GM21619 (cell line): ENCODE measurements at regions not wholly inside any gene's neighbourhood (a gene's known extent, or its start where the extent isn't known, plus 50 kb on each side); places are given as distances from the start of the nearest gene placed in this dataset.

Experiments used
- ATAC-seq: cut with Tn5 transposase; IDR thresholded peaks from one replicate; pipeline ENCODE4 v1.9.1; 2021; ENCODE audit not compliant: unreplicated experiment

DNA sequence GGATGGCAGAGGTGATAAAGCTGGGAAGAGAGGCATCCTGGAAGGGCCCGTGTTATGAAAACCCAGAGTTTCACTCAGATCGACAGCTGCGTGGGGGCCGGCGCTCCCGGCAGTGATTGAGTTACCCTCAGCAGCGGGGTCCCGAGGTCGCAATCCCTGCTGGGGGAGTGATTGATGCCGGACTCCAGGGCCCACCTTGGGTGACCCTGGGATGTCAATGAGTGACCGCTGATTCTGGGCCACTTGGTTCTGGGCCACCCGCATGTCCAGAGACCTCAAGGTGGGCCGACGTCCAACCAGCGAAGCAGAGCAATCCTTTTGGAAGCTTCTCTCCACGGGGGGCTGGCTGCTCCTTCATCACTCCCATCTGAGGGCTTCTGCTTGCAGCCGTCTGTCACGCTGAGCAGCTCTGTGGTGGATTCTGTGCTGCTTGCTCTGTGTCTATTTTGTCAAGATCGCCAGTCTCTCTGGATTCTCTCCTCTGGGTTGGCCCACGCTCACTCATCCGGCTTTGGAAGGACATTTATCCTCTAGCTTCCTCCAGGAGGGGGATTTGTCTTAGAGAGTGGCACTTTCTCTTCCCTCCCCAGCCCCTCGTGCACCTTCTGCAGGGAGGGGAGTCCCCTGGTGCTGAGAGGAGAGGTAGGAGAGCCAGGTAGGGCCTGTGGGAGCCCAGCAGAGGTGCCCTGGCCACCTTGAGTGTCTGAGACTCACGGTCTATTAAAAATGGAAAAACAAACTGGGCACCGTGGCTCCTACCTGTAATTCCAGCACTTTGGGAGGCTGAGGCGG lies 110.9 kb upstream of the C1orf174 start:
- ATAC-seq = no peak

- no peak for ATAC-seq
These were observed 116.5 kb upstream of the C1orf174 start for GRCh38 chr1:4016351-4017130.

DNA sequence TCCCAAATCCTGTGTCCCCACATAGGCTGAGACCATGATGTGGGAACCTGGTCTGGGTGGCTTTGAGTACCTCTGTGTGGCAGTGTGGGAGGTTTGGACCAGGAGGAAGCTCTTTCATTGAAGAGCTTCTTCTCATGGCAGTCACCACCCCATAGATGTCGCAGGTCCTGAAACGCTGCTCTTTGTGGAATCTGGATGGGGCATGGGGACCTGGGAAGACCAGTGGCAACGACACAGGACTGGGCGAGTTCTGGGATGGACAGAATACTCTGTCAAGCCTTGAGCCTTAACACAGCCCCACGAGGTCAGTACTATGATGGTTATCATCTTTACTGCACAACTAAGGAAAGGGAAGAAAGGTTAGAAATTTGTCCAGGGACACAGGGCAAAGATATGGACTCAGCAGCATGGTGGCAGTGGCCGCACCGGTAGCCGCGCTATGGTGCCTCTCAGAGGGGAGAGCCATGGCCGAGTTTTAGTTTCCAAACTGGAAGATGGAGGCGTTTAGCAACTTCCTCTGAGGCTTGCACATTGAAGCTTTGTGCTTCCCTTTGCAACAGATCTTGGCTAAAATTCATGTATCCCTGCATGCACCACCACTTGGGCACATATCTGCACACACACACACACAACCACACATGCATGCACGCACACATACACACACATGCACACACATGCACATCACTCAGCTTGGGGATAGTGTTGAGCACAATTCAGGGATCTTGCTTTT lies 117.7 kb upstream of the C1orf174 start:
- no peak for ATAC-seq

GRCh38 chr1:4018466-4019146 lies 118.5 kb upstream of the C1orf174 start:
- no peak for ATAC-seq

GRCh38 chr1:4019147-4019521 lies 119.1 kb upstream of the C1orf174 start:
- ATAC-seq = no peak

DNA sequence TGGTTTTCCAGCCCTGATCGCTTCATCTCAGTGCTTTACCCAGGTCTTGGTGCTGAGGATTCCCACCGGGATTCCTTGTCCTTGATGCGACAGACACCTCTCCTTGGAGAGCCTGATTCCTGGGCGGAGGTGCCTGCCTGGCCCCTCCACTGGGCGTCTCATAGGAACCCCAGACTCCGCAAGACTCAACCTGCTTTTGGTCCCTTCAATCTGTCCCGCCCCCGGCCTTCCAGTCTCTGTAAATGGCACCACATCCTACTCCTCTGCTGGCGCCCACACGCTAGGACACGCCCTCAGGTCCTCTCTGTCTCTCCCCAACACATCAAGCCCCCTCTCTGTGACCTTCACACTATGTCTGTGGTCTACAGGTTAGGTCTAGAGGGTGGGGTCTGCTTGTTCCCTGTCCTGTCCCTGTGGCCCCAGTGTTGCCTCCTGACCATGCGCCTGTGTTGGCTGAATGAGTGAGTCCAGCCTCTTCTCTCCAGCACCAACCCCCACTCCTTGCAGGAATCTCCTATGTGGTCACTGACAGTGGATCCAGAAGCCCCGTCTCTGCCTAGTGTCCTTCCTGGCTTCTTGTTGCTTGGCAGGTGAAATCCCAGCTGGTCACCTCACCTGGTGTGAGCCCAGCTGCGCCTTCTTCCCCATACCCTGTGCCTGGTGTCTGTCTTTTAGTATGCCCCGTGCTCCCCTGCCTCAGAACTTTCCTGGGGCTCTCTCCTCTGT lies 119.7 kb upstream of the C1orf174 start:
- no peak for ATAC-seq

DNA sequence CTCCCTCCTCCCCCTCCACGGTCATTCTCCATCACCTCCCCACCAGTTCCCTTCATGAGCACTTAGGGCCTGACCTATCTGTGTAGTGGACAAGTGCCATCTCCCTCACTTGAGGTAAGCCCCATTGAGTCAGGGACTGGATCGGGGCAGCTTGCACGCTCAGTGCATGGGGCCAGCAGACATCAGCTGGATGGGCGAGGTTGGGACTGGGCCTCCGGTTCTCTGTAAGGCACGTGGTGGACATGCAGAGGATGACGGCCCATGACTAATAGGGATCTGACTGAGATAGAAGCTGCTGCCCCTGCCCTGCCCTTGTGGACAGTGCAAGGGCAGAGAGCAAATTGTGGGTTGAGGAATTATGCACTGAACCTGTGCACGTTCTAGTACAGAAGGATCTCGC lies 120.4 kb upstream of the C1orf174 start:
- ATAC-seq = no peak

DNA sequence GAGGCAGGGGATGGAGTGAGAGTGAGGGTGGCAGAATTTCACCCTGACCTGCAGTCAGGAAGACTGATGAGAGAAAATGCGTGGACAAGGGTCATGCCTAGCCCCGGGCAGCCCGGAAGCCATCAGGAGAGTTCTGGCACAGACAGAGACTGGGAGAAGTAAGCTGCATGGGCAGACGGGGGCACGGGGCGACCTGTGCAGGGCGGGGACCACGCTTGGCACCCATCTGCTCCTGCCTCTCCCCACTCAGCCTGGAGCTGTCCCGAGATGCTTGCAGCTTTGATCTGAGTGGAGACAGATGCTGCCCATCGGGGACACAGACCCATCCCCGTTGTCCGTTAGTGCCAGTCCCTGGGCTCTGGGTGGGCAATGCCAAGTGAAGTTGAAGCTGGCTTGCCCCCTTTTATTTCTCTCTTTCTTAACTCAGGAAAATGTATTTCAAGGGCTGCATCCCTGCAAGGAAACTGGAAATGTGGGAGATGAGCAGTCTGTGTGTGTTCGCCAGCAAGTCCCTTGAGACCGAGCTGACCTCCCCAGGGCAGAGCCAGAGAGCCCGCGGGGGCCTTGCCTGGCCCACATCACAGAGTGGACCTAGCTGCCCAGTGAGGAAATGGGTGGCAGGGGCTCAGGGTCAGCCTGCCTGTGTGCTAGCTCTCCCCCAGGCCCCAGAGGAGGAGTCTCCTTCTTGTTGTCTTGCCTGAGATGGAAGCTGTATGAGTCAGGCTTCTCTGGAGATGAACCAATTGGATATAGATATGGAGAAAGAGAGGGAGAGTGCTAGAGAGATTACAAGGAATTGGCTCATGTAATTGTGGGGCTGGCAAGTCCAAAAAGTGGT lies 121.3 kb upstream of the C1orf174 start:
- no peak for ATAC-seq

GRCh38 chr1:4021974-4022268 lies 121.8 kb upstream of the C1orf174 start:
- ATAC-seq = no peak

DNA sequence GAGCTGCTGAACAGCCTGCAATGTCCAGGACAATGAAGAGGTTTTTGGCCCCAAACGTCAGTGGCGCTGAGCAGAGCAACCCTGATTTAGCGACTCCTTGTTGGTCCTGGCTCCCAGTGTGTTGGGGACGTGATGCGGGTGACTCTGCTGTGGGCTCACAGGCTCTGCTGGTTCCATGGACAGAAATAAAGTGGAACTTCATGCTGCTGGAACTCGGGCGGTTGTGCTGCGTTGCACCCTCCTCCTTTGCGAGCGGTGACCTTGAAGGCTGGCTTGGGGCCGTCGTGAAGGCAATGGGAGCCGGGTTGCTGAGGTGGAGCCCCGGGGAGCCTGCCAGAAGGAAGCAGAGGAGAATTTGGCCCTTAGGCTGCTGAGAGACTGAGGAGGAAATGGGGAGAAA lies 122.6 kb upstream of the C1orf174 start:
- ATAC-seq = no peak

DNA sequence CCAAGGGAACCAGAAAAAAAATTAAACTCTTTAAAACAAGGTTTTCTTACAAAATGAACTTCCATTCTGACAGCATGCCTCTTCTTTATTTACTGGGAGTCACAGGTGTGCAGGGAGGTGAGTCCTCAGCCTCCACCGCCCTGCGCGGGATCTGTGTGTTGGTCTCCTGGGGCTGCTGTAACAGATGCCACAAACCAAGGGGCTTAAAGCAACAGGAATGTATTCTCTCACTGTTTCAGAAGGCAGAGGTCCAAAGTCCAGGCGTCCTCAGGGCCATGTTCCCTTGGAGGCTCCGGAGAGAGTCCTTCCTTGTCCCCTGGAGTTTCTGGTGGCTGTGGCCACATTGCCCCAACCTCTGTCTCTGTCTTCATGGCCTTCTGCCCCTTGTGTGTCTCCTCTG lies 123.6 kb upstream of the C1orf174 start:
- ATAC-seq = no peak

- ATAC-seq = no peak
These were observed 124.7 kb upstream of the C1orf174 start for GRCh38 chr1:4024811-4025210.

- ATAC-seq = no peak
These were observed 125.7 kb upstream of the C1orf174 start for GRCh38 chr1:4025752-4026151.

GRCh38 chr1:4027008-4027407 lies 126.9 kb upstream of the C1orf174 start:
- ATAC-seq = no peak

- peak; percentile 93 for ATAC-seq
These were observed 127.5 kb upstream of the C1orf174 start for GRCh38 chr1:4027492-4028138.

DNA sequence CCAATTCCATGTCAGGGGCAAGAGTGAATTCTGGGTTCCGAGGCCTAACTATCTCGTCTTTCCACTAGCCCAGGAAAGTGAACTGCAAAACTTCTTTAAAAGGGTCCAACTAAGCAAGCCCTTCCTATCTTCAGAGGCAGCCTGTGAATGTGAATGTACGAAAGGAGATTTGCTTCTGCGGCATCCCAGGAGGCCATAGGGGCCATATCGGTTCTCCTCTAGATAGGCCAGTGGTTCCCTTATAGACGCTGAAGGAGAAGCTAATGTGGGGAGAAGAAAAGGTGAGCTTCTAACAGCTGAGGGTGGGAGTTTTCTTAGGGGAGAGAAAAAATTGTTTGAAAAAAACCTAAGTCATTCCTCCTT lies 128.0 kb upstream of the C1orf174 start:
- no peak for ATAC-seq

DNA sequence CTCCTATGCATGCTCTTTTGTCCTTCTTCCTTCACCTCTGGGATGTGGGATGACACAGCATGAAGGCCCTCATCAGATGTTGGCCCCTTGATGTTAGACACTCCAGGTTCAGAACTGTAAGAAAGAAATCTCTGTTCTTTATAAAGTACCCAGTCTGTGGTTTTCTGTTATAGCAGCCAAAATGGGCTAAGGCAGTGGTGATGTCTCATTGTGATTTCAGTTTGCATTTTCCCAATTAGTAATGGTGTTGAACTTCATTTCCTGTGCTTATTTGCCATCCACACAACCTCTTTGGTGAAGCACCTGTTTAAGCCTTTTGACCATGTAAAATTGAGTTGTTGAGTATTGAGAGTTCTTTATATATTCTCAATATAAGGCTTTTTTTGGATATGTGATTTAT lies 129.3 kb upstream of the C1orf174 start:
- no peak for ATAC-seq

GRCh38 chr1:4032571-4032970 lies 132.5 kb upstream of the C1orf174 start:
- no peak for ATAC-seq

- no peak for ATAC-seq
These were observed 133.1 kb upstream of the C1orf174 start for GRCh38 chr1:4033129-4033676.
